Natural killer cell treated with Interleukin-12 subunit alpha and Interleukin-12 subunit beta and Interleukin-15 and Interleukin-18, amount 100 ng/mL, for 72 hours (primary cell): ENCODE measurements at regions not wholly inside any gene's neighbourhood (a gene's known extent, or its start where the extent isn't known, plus 50 kb on each side); places are given as distances from the start of the nearest gene placed in this dataset.

Experiments used
- ATAC-seq, 2 donors: fragments of 150-1000 bp; cut with Tn5 transposase in 1 of 2; sonication (Bioruptor Pico), chemical (Tn5 transposase) in 1 of 2; 2 replicates each; pipeline ENCODE4 v1.10.0; 2021
- DNase-seq: peaks from one replicate; pipeline ENCODE4 v3.0.0; 2022; ENCODE audit warnings: low spot score
- H3K27ac Mint-ChIP-seq, 2 donors: 1 replicate in 1 of 2; 2 replicates in 1 of 2; pipeline ENCODE4 v1.8.0; 2022; ENCODE audit warnings: mixed read lengths in 2 of 2, mild to moderate bottlenecking in 1 of 2, moderate library complexity in 1 of 2
- H3K27me3 Mint-ChIP-seq, 2 donors: 1 replicate in 1 of 2; 2 replicates in 1 of 2; pipeline ENCODE4 v1.8.0; 2022; ENCODE audit warnings: mixed read lengths in 2 of 2
- H3K36me3 Mint-ChIP-seq: one replicate; pipeline ENCODE4 v1.8.0; 2022; ENCODE audit warnings: mixed read lengths
- H3K4me1 Mint-ChIP-seq, 2 donors: 1 replicate in 1 of 2; 2 replicates in 1 of 2; pipeline ENCODE4 v1.8.0; 2022; ENCODE audit warnings: low read depth in 2 of 2, mixed read lengths in 2 of 2, mild to moderate bottlenecking in 1 of 2
- H3K4me3 Mint-ChIP-seq: one replicate; pipeline ENCODE4 v1.8.0; 2022; ENCODE audit warnings: mixed read lengths
- H3K9me3 Mint-ChIP-seq: 2 replicates; pipeline ENCODE4 v1.8.0; 2022; ENCODE audit warnings: mixed read lengths

- DNase-seq (no peak), ATAC-seq (peak in 1 of 2 donors; percentile 41)
- H3K27me3 Mint-ChIP-seq = peaks cover 18 to 64% of the 10 kb centered on the region in 2 donors
- H3K4me3 Mint-ChIP-seq = no peak overlapping the region
- peaks cover 3% of the 10 kb centered on the region for H3K9me3 Mint-ChIP-seq
- no peaks in the 10 kb centered on the region for H3K4me1 Mint-ChIP-seq
- H3K36me3 Mint-ChIP-seq = peaks cover 22% of the 10 kb centered on the region
- H3K27ac Mint-ChIP-seq = no peak overlapping the region
These were observed 129.9 kb downstream of the C1orf94 start for GRCh38 chr1:34306568-34306967.

DNA sequence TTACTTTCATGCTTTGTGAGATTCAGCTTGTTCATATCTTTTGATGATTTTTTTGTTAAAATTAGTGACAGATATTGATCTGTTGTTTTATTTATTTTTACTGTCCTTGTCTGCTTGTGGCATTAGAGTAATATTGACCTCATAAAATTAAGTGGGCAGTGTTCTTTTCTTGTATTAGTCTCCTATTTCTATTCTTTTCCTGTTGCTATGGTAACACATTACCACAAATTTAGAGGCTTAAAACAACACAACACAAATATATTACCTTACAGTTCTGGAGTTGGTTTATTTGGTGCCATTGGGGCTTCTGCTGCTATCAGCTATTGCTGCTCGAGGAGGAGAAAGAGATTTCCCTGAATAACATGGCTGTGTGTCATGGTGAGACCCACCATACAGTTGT lies 135.7 kb downstream of the C1orf94 start:
- DNase-seq = no peak
- Mint-ChIP-seq H3K27me3 (peaks cover 8 to 59% of the 10 kb centered on the region in 2 donors), H3K9me3 (peaks cover 6% of the 10 kb centered on the region), H3K27ac (no peak overlapping the region), H3K36me3 (peaks cover 18% of the 10 kb centered on the region), H3K4me3 (no peak overlapping the region), H3K4me1 (no peaks in the 10 kb centered on the region)
- ATAC-seq = no peak

DNA sequence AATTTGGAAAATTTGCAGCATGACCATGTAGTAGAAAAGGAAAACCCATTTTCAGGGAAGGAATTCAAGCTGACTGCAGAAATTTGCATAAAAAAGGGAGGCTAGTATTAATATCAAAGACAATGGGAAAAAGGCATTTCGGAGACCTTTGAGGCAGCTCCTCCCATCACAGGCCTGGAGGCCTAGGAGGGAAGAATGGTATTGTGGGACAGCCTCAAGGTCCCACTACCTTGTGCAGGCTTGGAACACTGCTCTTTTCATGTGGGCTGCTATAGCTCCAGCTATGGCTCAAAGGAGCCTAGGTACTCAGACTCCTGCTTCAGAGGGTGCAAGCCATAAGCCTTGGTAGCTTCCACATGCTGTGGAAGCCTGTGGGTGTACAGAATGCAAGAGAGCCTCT lies 139.3 kb downstream of the C1orf94 start:
- DNase-seq (no peak), ATAC-seq (no peak)
- Mint-ChIP-seq H3K36me3 (peaks cover 7% of the 10 kb centered on the region), H3K27ac (no peak overlapping the region), H3K4me3 (no peak overlapping the region), H3K4me1 (no peaks in the 10 kb centered on the region), H3K9me3 (peaks cover 6% of the 10 kb centered on the region), H3K27me3 (peaks cover 2 to 32% of the 10 kb centered on the region in 2 donors)

DNA sequence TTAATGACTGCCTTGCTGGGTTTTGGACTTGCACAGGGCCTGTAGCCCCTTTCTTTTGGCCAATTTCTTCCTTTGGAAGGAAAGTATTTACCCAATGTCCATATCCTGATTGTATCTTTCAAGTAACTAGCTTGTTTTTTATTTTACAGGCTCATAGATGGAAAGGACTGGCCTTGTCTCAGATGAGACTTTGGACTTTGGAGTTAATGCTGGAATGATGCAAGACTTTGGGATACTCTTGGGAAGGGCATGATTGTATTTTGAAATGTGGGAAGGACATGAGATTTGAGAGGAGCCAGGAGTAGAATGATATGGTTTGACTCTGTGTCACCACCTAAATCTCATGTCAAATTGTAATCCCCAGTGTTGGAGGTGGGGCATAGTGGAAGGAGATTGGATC lies 140.1 kb downstream of the C1orf94 start:
- ATAC-seq (no peak), DNase-seq (no peak)
- H3K36me3 Mint-ChIP-seq = peaks cover 7% of the 10 kb centered on the region
- no peaks in the 10 kb centered on the region for H3K4me1 Mint-ChIP-seq
- peaks cover 6% of the 10 kb centered on the region for H3K9me3 Mint-ChIP-seq
- H3K4me3 Mint-ChIP-seq = no peak overlapping the region
- H3K27ac Mint-ChIP-seq = no peak overlapping the region
- H3K27me3 Mint-ChIP-seq = peaks cover 6 to 32% of the 10 kb centered on the region in 2 donors

DNA sequence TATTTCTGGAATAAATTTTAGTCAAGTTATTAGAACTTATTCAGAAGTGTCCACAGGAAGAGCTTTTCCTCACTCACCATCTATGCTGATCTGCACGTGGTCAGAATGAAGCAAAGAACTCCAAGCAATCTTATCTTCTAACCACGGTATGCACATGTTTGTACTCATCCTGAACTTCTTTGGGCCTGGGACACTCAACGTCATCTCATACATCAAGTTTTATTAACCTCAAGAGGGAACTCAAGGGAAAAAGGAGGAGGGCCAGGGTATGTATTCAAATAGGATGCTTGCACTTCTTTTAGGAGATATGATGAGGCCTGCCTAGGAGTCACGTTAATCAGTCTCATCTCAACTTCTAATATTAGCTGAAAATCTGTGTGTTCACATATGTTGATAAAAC lies 142.5 kb downstream of the C1orf94 start:
- Mint-ChIP-seq H3K9me3 (peaks cover 6% of the 10 kb centered on the region), H3K4me3 (no peak overlapping the region)

DNA sequence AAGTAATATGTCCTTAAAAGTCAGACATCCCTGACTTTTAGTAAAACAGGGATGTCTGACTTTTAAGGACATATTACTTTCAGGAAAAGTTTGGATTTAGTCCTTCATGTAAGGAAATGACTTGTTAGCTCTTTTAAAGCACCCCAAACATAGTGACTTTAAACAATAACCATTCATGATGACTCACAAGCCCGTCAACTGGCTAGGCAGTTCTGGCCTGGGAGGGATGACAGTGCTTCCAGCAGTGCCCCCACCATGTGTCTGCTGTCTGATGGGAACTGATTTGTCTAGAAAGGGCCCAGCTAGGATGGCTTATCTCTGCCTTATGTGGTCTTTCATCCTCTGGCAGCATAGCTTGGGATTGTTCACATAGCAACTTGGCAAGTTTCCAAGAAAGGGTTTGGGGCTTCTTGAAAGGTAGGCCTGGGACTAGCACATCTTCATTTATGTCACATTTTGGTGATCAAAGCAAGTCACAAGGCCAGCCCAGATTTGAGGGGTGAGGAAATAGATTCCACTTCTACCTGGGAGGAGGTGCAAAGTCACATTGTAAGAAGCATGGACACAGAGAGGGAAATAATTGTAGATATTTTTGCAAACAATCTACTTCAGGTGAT lies 143.5 kb downstream of the C1orf94 start:
- H3K4me3 Mint-ChIP-seq = no peak overlapping the region
- ATAC-seq (no peak), DNase-seq (no peak)
- peaks cover 12 to 21% of the 10 kb centered on the region in 2 donors for H3K27me3 Mint-ChIP-seq
- no peak overlapping the region for H3K27ac Mint-ChIP-seq
- H3K4me1 Mint-ChIP-seq = no peaks in the 10 kb centered on the region
- H3K36me3 Mint-ChIP-seq = peaks cover 5% of the 10 kb centered on the region
- H3K9me3 Mint-ChIP-seq = peaks cover 6% of the 10 kb centered on the region

More for the DNA sequence above, 142.5 kb downstream of the C1orf94 start:
- Mint-ChIP-seq H3K4me1 (no peaks in the 10 kb centered on the region), H3K36me3 (peaks cover 7% of the 10 kb centered on the region), H3K27me3 (peaks cover 14 to 28% of the 10 kb centered on the region in 2 donors), H3K27ac (no peak overlapping the region)
- DNase-seq = no peak
- ATAC-seq = no peak

DNA sequence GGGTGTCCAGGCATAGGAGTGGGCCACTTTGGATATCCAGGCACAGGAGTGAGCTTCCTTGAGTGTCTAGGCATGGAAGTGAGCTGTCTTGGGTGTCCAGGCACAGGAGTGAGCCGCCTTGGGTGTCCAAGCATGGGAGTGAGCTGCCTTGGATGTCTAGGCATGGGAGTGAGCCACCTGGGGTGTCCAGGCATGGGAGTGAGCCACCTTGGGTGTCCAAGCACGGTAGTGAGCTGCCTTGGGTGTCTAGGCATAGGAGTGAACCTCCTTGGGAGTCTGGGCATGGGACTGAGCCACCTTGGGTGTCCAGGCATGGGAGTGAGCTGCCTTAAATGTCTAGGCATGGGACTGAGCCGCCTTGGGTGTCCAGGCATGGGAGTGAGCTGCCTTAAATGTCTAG lies 146.3 kb downstream of the C1orf94 start:
- Mint-ChIP-seq H3K4me1 (no peaks in the 10 kb centered on the region), H3K36me3 (no peaks in the 10 kb centered on the region), H3K27ac (no peak overlapping the region), H3K9me3 (no peaks in the 10 kb centered on the region), H3K27me3 (peaks cover 15 to 32% of the 10 kb centered on the region in 2 donors), H3K4me3 (no peak overlapping the region)
- ATAC-seq (peak in 1 of 2 donors; percentile 61), DNase-seq (no peak)

GRCh38 chr1:34324879-34325440 lies 148.3 kb downstream of the C1orf94 start:
- H3K27ac Mint-ChIP-seq = no peak overlapping the region
- ATAC-seq (no peak), DNase-seq (no peak)
- peaks cover 15 to 29% of the 10 kb centered on the region in 2 donors for H3K27me3 Mint-ChIP-seq
- H3K4me1 Mint-ChIP-seq = no peaks in the 10 kb centered on the region
- H3K36me3 Mint-ChIP-seq = no peaks in the 10 kb centered on the region
- no peaks in the 10 kb centered on the region for H3K9me3 Mint-ChIP-seq
- H3K4me3 Mint-ChIP-seq = no peak overlapping the region

DNA sequence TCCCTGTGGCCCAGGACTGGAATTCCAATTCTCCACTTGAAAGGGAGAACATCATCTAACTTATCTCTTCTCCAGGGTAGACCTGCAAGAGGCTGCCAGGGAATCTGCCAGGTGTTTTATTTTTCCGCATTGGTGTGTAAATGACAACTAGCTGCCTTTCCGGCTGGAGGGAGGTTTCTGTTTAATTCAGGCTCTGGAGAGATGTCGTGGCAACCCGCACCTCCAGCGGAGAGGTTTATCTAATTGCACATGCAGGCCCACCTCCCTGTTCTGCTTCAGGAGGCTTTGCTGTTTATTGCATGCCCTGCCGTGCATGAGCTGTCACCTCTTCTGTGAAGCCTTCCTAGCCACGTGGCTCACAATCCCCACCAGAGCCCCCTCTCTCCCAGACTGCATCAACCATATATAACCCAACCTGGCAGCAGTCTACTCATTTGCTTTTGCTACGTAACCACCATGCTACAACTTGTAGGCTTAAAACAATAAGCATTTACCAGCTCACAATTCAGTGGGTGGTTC lies 151.6 kb downstream of the C1orf94 start:
- Mint-ChIP-seq H3K36me3 (no peaks in the 10 kb centered on the region), H3K27ac (no peak overlapping the region), H3K4me1 (no peaks in the 10 kb centered on the region), H3K27me3 (peaks cover 3 to 19% of the 10 kb centered on the region in 2 donors), H3K4me3 (no peak overlapping the region), H3K9me3 (no peaks in the 10 kb centered on the region)
- DNase-seq = no peak
- no peak for ATAC-seq

DNA sequence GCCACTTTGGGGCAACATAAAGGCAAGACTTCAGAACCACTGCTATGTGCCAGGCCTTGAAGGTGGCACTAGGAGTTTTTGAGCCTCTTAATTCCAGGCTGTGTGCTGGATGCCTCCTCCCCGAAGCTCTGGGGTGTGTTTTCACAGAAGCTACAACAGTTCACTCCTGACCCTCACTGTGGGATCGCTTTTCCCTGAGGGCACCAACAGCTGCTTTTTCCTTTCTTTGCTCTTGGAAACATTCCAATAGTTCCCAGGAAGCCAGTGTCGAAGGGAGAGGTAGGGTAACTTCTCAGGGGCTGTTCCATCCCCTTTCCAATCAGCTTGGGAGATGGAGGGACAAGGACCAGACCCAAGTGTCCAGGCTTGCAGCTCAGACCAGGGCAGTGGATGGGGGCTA lies 153.4 kb downstream of the C1orf94 start:
- H3K36me3 Mint-ChIP-seq = no peaks in the 10 kb centered on the region
- H3K27me3 Mint-ChIP-seq = peaks cover 3 to 19% of the 10 kb centered on the region in 2 donors
- H3K4me3 Mint-ChIP-seq = no peak overlapping the region
- H3K9me3 Mint-ChIP-seq = no peaks in the 10 kb centered on the region
- DNase-seq (no peak), ATAC-seq (peak in 1 of 2 donors; percentile 12)
- no peaks in the 10 kb centered on the region for H3K4me1 Mint-ChIP-seq
- no peak overlapping the region for H3K27ac Mint-ChIP-seq

DNA sequence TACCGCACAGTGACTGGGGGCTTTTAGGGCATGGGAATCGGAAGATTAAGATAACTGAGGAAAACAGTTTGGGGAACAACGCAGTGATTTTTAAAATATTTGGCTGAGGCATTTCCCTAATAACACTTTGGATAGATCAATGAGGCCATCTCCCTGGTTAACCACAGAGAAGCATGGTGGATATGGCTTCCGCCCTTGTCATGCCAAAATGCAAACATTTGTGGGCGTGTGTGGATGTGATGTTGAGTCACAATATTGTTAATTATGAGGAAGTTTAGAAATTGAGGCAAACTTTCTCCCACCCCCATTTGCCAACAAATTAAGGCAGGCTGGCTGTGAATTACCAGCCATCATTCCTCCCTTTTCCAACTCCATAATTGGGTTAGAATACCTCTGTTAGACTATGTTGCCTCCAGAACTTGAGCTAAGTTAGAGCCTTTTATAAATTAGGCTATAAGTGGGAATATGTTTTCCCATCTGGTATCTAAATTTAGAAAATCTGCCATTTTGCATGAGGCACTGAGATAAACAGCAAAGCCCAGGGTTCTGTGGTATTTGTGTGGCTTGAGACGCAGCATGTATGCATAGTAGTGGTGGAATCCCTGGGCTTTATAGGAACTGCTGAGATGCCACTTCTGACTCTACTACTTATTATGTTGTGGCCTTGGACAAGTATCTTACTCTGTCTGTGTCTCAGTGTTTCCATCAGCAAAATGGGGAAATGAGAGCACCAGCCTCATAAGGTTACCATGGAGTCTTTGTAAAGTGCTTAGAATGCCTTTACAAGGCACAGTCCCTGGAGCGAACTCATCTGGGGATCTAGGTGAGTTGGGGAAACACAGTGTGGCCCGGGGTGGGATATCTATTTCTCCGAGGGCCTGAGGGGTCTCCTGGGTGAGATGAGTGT lies 154.6 kb downstream of the C1orf94 start:
- Mint-ChIP-seq H3K27me3 (peaks cover 3 to 17% of the 10 kb centered on the region in 2 donors), H3K27ac (no peak overlapping the region), H3K4me3 (no peak overlapping the region), H3K9me3 (no peaks in the 10 kb centered on the region), H3K4me1 (no peaks in the 10 kb centered on the region), H3K36me3 (no peaks in the 10 kb centered on the region)
- DNase-seq (no peak), ATAC-seq (no peak)

- no peak for DNase-seq
- H3K27me3 Mint-ChIP-seq = peaks cover 3% of the 10 kb centered on the region in 2 donors
These were observed 156.3 kb downstream of the C1orf94 start for GRCh38 chr1:34332996-34333395.

DNA sequence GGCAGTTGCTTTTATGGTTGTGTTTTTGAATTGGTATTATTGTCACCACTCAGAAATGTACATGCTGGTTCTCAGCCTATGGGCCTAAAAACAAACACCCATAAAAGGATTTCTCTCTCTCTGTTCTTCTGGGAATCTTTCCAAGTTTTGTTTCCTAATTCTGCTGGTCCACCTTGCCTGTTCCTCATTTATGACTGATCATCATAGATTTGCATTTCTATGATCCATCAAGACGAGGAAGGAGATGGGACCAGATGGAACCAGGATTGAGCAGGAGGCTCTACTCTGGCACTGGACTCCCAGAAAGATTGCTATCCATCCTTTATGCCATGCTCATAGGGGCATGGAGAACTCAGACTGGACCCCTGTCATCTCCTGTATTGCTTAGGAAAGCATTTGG lies 162.2 kb downstream of the C1orf94 start:
- peaks cover 10 to 14% of the 10 kb centered on the region in 2 donors for H3K27me3 Mint-ChIP-seq
- no peaks in the 10 kb centered on the region for H3K36me3 Mint-ChIP-seq
- no peak overlapping the region for H3K27ac Mint-ChIP-seq
- DNase-seq = no peak
- H3K4me3 Mint-ChIP-seq = no peak overlapping the region
- ATAC-seq = no peak
- no peaks in the 10 kb centered on the region for H3K4me1 Mint-ChIP-seq
- H3K9me3 Mint-ChIP-seq = no peaks in the 10 kb centered on the region

More at GRCh38 chr1:34332996-34333395, 156.3 kb downstream of the C1orf94 start:
- no peaks in the 10 kb centered on the region for H3K36me3 Mint-ChIP-seq
- H3K4me3 Mint-ChIP-seq = no peak overlapping the region
- ATAC-seq = no peak
- no peak overlapping the region for H3K27ac Mint-ChIP-seq
- no peaks in the 10 kb centered on the region for H3K9me3 Mint-ChIP-seq
- H3K4me1 Mint-ChIP-seq = no peaks in the 10 kb centered on the region

DNA sequence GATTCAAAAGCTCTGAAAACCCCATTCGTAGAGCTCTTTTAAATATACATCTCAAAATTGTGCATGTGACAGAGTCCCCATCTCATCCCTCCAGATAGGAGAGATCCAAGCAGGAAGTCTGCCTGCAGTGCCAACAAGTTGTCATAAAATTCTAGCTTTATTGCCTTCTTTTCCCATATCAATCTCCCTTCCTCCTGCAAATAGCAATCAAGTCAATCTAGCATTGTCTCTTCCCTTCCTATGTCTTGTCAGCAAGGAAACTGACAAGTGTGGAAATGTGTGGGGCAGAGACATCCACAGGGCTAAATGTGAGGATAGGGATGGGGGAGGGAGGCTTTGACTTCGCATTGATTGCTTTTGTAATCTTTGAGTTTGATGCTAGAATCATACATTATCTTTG lies 165.2 kb downstream of the C1orf94 start:
- H3K4me1 Mint-ChIP-seq = no peaks in the 10 kb centered on the region
- ATAC-seq (no peak), DNase-seq (no peak)
- H3K27me3 Mint-ChIP-seq = peaks cover 14 to 28% of the 10 kb centered on the region in 2 donors
- H3K4me3 Mint-ChIP-seq = no peak overlapping the region
- no peak overlapping the region for H3K27ac Mint-ChIP-seq
- H3K36me3 Mint-ChIP-seq = no peaks in the 10 kb centered on the region
- no peaks in the 10 kb centered on the region for H3K9me3 Mint-ChIP-seq
